Testis (tissue), 2 donors: ENCODE measurements at regions not wholly inside any gene's neighbourhood (a gene's known extent, or its start where the extent isn't known, plus 50 kb on each side); places are given as distances from the start of the nearest gene placed in this dataset.

Experiments used
- DNase-seq: peaks from one replicate; pipeline ENCODE4 v3.0.0-alpha.2; 2019
- H3K27ac ChIP-seq, 2 donors: fragments of 200-600 bp; sonication (generic); one replicate each; pipeline ENCODE4 v1.5.1; 2019
- H3K27me3 ChIP-seq: fragments of 200-600 bp; sonication (generic); one replicate; pipeline ENCODE4 v1.5.1; 2019
- H3K36me3 ChIP-seq: fragments of 200-600 bp; sonication (generic); one replicate; pipeline ENCODE4 v1.5.1; 2017; ENCODE audit warnings: low read depth; ENCODE audit errors: missing control alignments
- H3K4me1 ChIP-seq: fragments of 200-600 bp; sonication (generic); one replicate; pipeline ENCODE4 v1.5.1; 2019
- H3K4me3 ChIP-seq, 2 donors: fragments of 200-600 bp; sonication (generic); one replicate each; pipeline ENCODE4 v1.5.1; 2017 to 2019
- H3K9me3 ChIP-seq: fragments of 200-600 bp; sonication (generic); one replicate; pipeline ENCODE4 v1.5.1; 2017
- CTCF ChIP-seq, 3 experiments: fragments of 450-650 bp in 2 of 3; fragments of 200-600 bp in 1 of 3; sonication (generic) in 1 of 3; IDR thresholded peaks; one replicate each; pipeline ENCODE4 v1.5.1; 2016 to 2019; ENCODE audit warnings: antibody characterized with exemption in 3 of 3, mild to moderate bottlenecking in 2 of 3, moderate library complexity in 1 of 3
- POLR2A ChIP-seq: fragments of 450-650 bp; IDR thresholded peaks from one replicate; pipeline ENCODE4 v1.6.1; 2017; ENCODE audit warnings: antibody characterized with exemption, mild to moderate bottlenecking, moderate library complexity
- WGBS, 2 donors: methylation state at CpG; one replicate each; pipeline ENCODE4 v1.1.5; 2018; 5-methylcytosine and 5-hydroxymethylcytosine counted together
- intact Hi-C: fragments of 100-400 bp; cut with DNase I; formaldehyde crosslinking; loops from one replicate; pipeline ENCODE4 v1.15.1; 2023; ENCODE audit warnings: low total_unique reads

- H3K27me3 ChIP-seq: no peaks in the 10 kb centered on the region
- H3K4me3 ChIP-seq: no peak overlapping the region
- intact Hi-C loops: no loop called here
- no peak for DNase-seq
- H3K4me1 ChIP-seq: no peaks in the 10 kb centered on the region
- TF ChIP-seq POLR2A (no peak), CTCF (IDR thresholded peaks at IDR 0.05) (no peak)
- WGBS, 2 donors: 71 to 76% methylated on average over 13 to 15 of the region's 15 CpGs
- H3K9me3 ChIP-seq: no peaks in the 10 kb centered on the region
- no peaks in the 10 kb centered on the region for H3K36me3 ChIP-seq
- no peak overlapping the region for H3K27ac ChIP-seq
These were observed 1606.3 kb upstream of the MIR17HG start for GRCh38 chr13:89740994-89741685.

- Histone ChIP-seq H3K4me1 (no peaks in the 10 kb centered on the region), H3K27ac (no peak overlapping the region), H3K4me3 (no peak overlapping the region), H3K9me3 (no peaks in the 10 kb centered on the region), H3K36me3 (no peaks in the 10 kb centered on the region), H3K27me3 (no peaks in the 10 kb centered on the region)
- no peak for TF ChIP-seq POLR2A
- no peak for TF ChIP-seq CTCF (IDR thresholded peaks at IDR 0.05)
- DNase-seq: no peak
- intact Hi-C loops: no loop called here
- 36 to 44% methylated on average over 2 of the region's 2 CpGs for WGBS, 2 donors
These were observed 1600.9 kb upstream of the MIR17HG start for GRCh38 chr13:89746554-89746953.

DNA sequence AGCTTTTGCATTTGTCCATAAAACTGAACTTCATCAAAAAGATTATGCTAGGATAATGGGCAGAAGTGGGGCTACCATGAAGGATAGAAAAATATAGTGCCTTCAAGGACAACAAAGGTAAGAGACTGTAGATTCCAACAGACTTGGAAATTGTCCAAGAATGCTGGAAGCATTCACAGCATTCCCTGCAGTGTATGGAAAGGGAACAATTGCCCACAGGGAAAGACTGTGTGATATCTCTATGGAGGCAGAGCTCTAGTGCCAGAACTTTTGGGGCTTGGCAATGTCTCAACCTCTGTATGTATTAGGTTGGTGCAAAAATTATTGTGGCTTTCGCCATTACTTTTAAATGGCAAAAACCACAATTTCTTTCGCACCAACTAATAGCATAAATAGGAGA lies 1598.8 kb upstream of the MIR17HG start:
- intact Hi-C loops: no loop called here
- no peak for DNase-seq
- Histone ChIP-seq H3K27me3 (no peaks in the 10 kb centered on the region), H3K4me3 (no peak overlapping the region), H3K36me3 (no peaks in the 10 kb centered on the region), H3K9me3 (no peaks in the 10 kb centered on the region), H3K4me1 (no peaks in the 10 kb centered on the region), H3K27ac (no peak overlapping the region)
- TF ChIP-seq CTCF (IDR thresholded peaks at IDR 0.05) (no peak), POLR2A (no peak)
- WGBS, 2 donors: 94 to 95% methylated on average over 2 of the region's 2 CpGs

DNA sequence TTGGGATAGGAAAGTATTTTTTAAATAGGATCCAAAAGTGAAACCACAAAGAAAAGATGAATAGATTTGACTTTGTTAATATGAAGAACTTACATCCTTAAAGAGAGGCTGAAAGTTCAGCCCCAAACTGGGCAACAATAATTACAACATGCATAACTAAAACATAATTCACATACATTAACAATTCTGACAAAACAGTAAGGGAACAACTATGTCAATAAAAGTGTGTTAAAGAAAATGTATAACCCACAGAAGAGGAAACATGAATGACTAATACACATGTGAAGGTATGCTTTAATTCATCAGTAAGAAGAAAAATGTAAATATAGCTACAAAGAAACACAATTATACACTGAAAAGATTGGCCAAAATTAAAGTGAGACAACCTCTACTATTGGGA lies 1597.6 kb upstream of the MIR17HG start:
- Histone ChIP-seq H3K9me3 (no peaks in the 10 kb centered on the region), H3K4me3 (no peak overlapping the region)
- intact Hi-C loops: no loop called here

More for the DNA sequence above, 1597.6 kb upstream of the MIR17HG start:
- Histone ChIP-seq H3K27ac (no peak overlapping the region), H3K27me3 (no peaks in the 10 kb centered on the region), H3K36me3 (no peaks in the 10 kb centered on the region), H3K4me1 (no peaks in the 10 kb centered on the region)
- TF ChIP-seq POLR2A (no peak), CTCF (IDR thresholded peaks at IDR 0.05) (no peak)
- no peak for DNase-seq
